OCI-LY7 (cell line): ENCODE measurements at regions not wholly inside any gene's neighbourhood (a gene's known extent, or its start where the extent isn't known, plus 50 kb on each side); places are given as distances from the start of the nearest gene placed in this dataset.

Experiments
- EZH2phosphoT487 ChIP-seq: fragments of 200-600 bp; sonication (generic); IDR thresholded peaks from 2 replicates; pipeline ENCODE4 v1.6.1; 2018; ENCODE audit warnings: low read depth, borderline replicate concordance, mild to moderate bottlenecking, mixed run types, antibody characterized with exemption, low read length, moderate library complexity, mixed read lengths
- TF ChIP-seq, protein P1 (sequence below): fragments of 200-600 bp; sonication (generic); conservative IDR thresholded peaks from 2 replicates; pipeline ENCODE4 v1.5.1; 2014; ENCODE audit warnings: mild to moderate bottlenecking, antibody characterized with exemption, low read length, moderate library complexity, mixed read lengths

DNA sequence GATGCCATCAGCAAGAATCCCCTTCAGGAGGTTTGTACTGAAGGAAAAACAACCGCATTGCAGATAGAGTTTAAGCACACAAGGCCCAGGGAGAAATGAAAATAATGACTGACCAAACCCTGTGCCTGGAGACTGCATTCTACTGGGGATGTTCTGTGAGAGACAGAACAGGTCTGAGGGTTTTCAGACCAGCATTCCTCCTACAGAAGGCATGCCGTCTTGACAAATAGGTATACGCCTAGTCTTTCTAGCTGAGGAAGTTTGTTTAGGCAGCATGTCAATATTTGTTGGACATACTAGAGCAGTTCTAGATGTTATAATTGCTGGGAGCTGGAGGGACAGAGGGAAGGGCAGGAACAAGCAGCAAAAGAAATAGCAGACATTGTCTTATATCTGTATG lies 68.4 kb upstream of the SCOC start:
- TF ChIP-seq, protein P1, sequence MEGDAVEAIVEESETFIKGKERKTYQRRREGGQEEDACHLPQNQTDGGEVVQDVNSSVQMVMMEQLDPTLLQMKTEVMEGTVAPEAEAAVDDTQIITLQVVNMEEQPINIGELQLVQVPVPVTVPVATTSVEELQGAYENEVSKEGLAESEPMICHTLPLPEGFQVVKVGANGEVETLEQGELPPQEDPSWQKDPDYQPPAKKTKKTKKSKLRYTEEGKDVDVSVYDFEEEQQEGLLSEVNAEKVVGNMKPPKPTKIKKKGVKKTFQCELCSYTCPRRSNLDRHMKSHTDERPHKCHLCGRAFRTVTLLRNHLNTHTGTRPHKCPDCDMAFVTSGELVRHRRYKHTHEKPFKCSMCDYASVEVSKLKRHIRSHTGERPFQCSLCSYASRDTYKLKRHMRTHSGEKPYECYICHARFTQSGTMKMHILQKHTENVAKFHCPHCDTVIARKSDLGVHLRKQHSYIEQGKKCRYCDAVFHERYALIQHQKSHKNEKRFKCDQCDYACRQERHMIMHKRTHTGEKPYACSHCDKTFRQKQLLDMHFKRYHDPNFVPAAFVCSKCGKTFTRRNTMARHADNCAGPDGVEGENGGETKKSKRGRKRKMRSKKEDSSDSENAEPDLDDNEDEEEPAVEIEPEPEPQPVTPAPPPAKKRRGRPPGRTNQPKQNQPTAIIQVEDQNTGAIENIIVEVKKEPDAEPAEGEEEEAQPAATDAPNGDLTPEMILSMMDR: no peak
- no peak for TF ChIP-seq EZH2phosphoT487
